ENCODE measurements at regions not wholly inside any gene's neighbourhood (a gene's known extent, or its start where the extent isn't known, plus 50 kb on each side); places are given as distances from the start of the nearest gene placed in this dataset.
"Not testable (repeated sequence)": the region's sequence is repeated elsewhere in the genome, so short reads cannot be mapped to it uniquely, and the experiment has no call there.

- no peak for DNase-seq (ENCODE audit: low read depth in 2 of 2)
These were observed 59.2 kb upstream of the ATP5PO start for GRCh38 chr21:33974513-33975468.

- DNase-seq (ENCODE audit: low read depth in 2 of 2) = no peak
These were observed 57.7 kb upstream of the ATP5PO start for GRCh38 chr21:33973268-33973667.

GRCh38 chr21:33972539-33972938 is 56.9 kb upstream of the ATP5PO start:
- DNase-seq (ENCODE audit: low read depth in 2 of 2) = no peak

- DNase-seq (ENCODE audit: low read depth in 2 of 2) = peak in 1 of 2 donors; percentile 47
These were observed 55.9 kb upstream of the ATP5PO start for GRCh38 chr21:33971492-33972013.

DNA sequence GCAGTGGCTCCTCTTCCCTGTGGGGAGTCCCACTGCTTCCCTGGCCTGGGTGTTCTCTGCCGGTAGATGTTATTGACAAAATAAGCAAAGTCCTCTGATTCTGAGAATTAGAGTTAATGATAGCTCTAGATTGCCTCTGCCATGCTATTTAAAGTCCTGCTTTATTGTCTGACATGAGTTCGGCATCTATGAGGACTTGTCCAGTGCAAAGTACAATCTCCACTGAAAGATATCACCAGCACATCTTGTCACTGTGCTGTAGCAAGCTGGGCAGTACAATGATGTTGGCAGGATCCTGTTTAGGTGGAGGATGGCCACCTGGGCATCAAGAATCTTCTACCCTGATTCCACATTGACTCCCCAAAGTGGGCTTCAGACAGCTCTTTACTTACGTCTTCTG is 54.0 kb upstream of the ATP5PO start:
- no peak for DNase-seq (ENCODE audit: low read depth in 2 of 2)

GRCh38 chr21:33968995-33969348 is 53.4 kb upstream of the ATP5PO start:
- DNase-seq (ENCODE audit: low read depth in 2 of 2) = no peak

DNA sequence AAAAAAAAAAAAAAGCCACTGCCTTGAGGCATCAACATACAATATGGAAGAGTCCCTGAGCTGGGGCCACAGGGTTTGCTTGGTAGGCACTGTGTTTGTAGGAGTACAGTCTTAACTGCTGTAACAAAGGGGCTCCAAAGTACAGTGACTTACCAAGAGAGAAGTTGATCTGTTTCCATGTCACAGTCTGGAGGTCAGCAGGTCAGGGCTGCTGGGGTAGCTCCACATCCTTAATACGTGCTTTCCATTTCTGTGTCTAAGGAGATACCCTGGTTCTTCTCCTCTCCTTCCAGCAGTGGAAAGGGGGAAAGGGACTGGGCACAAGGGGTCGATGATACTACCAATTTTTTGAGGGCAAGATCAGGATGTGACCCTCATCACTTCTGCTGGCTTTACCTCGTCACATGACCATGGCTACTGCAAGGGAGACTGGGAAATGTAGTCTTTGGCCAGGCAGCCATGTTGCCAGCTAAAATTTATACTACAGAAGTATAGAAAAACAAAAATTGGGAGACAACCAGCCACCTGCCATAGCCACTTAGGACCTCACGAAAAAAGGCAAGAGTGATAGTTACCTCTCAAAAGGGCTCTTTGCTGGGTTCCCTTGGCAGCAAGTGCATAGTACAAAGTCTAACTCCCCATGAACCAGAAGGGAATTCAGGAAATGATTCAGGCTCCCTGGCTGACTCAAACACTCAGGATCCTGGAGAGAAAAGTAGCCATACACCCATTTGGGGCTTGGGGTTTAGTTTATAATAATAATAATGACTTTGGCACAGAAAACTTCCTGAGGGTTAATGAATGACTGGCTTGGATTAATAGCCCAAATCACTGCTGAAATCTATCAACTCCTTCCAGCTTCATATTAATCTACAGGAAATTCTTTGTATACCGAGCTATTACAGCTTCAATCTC is 52.7 kb upstream of the ATP5PO start:
- DNase-seq (ENCODE audit: low read depth in 2 of 2) = peak; percentile 81 to 96

DNA sequence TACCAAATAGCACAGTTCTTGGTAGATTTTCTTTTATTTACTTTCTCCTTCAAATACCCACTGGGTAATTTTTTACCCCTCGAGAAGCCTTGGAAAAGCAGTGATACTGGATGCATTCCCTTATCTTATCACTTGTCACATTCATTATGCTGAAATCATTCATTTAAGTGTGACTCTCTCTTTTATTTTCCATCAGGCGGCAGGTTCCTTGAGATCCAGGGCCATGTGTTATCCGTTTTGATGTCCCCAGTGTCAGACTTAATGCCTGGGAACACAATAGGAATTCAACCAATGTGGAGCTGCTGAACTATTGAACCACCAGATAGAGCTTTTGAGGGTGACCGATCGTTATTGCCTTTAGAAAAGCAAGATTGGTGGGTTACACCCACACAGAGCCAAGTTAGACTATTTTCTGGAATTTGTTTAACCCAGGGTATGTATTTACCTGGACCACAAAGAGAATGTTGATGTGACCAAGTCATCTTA is 51.5 kb upstream of the ATP5PO start:
- no peak for DNase-seq (ENCODE audit: low read depth in 2 of 2)

- no peak for DNase-seq (ENCODE audit: low read depth in 2 of 2)
These were observed 50.8 kb upstream of the ATP5PO start for GRCh38 chr21:33966324-33966949.

- DNase-seq (ENCODE audit: low read depth in 2 of 2) = not testable (repeated sequence)
These were observed 50.1 kb upstream of the ATP5PO start for GRCh38 chr21:33965662-33966061.

Data from dermis microvascular lymphatic vessel endothelial cell (primary cell).